Mucosa of gallbladder (tissue), 1 donor: ENCODE measurements at regions not wholly inside any gene's neighbourhood (a gene's known extent, or its start where the extent isn't known, plus 50 kb on each side); places are given as distances from the start of the nearest gene placed in this dataset.
"Not testable (repeated sequence)": the region's sequence is repeated elsewhere in the genome, so short reads cannot be mapped to it uniquely, and the experiment has no call there.

Experiments
- DNase-seq: peaks from one replicate; pipeline ENCODE4 v3.0.0-alpha.2; 2020; ENCODE audit warnings: low spot score
- donor health status: DM: no; HTN: no; CAD: no.

DNA sequence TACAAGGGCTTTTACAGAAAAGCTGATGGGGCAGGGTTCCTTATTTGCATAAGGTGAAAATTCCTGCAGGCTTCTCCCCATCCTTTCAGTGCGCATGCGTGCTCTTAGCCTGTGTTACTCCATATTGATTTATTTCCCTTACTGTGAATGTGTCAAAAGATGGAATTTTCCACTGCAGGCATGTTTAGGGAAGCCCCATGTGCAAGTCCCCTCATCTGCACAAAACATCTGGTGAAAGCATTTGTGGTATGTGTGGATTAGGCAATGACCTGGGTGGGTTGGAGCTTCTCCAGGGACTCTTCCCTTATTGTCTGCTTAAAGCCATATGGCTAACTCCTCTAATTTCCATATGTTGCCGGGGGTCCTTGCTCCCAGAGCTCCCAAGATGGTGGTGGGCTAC is 912.7 kb upstream of the LRFN5 start:
- DNase-seq: no peak

DNA sequence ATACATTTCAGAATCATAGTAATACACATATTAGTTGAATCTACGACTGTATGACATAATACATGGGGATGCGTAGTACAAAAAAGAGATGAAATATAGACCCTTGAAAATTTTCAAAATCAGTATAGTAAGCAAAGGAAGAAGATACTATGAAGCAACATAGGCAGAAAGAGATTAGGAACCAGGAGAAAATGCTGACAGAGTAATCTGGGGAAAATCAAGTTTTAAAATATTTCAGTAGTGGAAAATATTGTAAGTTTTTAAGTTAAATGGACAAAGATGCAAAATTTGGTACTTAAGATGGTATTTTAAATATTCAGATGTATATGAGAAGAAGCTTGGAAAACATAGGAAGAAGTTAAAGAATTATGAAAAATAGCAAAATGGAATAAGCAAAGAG is 915.6 kb upstream of the LRFN5 start:
- no peak for DNase-seq

DNA sequence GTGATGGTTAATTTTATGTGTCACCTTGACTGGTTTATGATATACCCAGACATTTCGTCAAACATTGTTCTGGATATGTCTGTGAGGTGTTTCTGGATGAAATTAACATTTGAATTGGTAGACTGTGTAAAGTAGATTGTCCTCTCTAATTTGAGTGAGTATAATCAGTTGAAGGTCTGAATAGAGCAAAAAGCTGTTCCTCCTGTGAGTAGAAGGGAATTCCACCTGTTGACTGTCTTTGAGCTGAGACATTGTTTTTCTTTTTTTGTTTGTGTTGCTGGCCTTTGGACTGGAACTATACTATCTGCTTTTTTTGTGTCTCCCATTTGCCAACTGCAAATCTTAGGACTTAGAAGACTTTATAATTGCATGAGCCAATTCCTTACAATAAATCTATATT is 920.9 kb upstream of the LRFN5 start:
- DNase-seq: no peak

DNA sequence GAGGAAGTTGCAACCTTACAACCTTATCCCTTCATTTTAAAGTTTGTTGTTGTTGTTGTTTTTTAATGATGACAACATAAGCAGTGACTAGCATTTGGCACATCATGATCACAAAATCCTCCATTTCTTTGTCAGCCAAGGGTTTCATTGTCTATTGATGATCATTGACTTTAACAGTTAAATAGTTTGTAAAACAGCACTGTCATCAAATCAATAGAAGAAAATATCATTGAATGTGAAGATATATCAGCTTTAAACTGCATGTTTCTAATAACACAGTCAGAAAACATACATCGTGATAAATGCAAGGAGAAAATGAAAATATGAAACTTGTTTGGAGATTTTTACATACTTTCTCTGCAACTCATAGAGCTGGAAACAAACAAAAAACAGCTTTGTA is 922.3 kb upstream of the LRFN5 start:
- DNase-seq: no peak

DNA sequence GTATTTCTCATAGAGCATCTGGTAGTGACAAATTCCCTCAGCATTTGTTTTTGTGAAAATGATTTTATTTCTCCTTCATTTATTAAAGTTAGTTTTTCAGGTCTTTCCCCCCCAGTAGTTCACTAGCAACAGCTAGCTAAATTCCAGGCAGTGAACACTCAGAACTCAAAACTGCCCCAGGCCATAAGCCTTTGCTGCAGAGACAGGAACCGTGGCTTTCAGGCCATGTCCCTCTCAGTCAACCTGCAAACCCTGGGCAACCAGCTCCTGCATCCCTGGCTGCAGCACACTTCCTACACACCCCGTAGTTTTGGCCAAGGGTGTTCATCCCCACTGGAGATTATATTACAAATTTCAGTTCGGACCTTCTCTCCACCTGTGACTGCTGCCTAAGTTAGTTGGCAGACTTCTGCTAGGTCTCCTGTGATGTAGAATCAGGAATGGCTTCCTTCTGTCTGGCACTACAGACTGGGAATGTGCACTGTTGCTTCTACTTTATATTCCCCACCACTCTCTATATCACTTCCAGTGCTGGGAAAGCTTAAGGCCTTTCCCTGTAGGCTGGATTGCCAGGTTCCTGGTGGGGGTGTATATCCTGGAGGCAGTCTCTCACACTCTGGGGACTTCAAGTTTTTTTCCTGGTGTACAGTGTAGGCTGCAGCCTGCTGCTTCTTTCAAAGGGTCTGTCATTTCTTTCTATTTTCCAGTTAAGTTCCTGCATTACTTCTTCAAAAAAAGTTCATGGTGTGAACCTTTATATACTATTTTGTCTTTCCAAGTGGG is 924.4 kb upstream of the LRFN5 start:
- no peak for DNase-seq

DNA sequence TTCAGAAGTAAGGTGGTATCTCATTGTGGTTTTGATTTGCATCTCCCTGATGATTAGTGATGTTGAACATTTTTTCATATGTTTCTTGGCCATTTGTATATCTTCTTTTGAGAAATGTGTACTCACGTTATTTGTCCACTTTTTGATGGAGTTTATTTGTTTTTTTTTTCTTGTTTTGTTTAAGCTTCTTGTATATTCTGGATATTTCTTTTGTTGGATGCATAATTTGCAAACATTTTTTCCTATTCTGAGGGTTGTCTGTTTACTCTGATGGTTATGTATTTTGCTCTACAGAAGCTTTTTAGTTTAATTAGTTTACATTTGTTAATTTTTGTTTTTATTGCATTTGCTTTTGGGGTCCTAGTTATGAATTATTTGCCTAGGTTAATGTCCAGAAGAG is 927.4 kb upstream of the LRFN5 start:
- DNase-seq: no peak

DNA sequence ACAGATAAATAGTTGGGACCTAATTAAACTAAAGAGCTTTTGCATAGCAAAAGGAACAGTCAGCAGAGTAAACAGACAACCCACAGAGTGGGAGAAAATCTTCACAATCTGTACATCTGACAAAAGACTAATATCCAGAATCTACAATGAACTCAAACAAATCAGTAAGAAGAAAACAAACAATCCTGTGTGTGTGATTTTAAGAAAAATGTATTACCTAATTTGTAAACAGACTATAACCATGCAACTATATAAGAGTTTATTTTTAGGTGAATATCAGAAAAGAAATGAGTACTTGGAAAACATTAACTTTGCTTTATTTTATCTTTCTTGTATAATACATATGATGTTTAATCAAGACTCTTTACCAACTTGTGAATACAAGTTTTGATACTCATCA is 929.5 kb upstream of the LRFN5 start:
- not testable (repeated sequence) for DNase-seq

DNA sequence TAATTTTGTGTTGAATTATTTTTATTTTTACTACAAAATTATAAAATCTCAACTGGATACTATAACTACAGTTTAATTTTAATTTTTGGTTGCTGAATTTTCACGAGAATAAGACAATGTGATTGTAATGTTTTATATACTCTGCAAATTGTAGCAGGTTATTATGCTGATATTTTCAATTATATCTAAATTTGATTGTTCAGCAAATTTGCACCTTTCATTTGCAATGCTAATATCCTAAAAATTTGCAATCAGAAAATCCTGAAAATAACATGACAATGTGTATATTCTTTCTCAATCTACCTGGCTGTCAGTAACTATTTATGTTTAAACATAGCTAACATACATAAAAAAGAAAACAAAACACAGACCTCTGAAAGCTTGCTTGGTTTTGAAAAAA is 932.2 kb upstream of the LRFN5 start:
- no peak for DNase-seq

DNA sequence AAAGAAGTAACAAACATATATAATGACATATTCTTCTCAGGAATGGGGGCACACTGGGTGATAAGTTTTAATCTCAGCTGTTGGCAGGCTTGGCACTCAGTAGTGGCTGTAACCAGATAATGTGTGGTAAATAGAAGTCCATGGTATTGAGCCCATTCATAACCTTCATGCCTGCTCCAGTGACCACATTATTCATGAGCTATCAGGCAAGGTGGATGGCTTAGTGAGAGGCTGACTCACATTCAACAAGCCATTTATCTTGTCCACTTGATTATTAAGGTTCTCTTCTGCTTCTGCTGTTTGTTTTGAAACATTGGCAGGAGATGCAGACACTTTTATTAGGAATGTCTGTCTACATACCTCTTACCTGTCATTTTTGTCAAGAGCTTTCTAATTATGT is 950.4 kb upstream of the LRFN5 start:
- no peak for DNase-seq

DNA sequence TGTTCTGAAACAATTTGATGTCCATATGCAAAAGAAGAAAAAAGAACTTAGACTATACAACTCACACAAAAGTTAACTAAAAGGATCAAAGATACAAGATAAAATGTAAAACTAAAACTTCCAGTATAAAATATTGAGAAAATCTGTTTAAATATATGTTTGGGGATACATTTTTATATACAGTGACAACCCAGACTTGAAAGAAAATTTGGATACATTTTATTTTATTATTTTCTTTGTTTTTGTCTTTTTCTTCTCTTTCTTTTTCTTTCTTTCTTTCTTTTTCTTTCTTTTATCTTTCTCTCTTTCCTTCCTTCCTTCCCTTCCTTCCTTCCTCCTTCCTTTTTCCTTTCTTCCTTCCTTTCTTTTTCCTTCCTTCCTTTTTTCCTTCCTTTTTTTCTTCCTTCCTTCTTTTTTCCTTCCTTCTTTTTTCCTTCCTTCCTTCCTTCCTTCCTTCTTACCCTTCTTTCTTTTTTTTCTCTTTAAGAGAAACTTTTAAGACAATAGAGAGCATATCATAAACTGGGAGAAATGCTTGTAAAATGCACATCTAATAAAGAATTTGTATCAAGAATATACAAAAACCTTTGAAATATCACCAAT is 954.5 kb upstream of the LRFN5 start:
- no peak for DNase-seq

DNA sequence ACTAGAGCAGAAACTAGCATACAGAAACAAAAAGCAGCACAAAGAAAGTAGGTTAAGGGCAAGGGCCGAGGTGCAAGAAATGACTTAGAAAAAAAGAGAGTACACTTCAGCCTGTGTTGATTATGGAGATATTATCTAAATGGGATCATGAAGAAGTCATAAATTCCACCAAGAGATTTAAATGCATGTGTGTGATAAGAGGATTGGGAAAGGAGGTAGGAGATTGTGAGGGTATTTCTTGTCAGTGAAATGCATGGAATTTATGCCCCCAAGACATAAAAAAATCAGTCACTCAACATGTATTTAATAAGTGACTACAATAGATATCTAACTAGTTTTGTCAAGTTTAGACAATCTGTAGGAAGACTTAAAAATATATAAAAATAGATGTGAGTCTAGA is 976.2 kb upstream of the LRFN5 start:
- no peak for DNase-seq

DNA sequence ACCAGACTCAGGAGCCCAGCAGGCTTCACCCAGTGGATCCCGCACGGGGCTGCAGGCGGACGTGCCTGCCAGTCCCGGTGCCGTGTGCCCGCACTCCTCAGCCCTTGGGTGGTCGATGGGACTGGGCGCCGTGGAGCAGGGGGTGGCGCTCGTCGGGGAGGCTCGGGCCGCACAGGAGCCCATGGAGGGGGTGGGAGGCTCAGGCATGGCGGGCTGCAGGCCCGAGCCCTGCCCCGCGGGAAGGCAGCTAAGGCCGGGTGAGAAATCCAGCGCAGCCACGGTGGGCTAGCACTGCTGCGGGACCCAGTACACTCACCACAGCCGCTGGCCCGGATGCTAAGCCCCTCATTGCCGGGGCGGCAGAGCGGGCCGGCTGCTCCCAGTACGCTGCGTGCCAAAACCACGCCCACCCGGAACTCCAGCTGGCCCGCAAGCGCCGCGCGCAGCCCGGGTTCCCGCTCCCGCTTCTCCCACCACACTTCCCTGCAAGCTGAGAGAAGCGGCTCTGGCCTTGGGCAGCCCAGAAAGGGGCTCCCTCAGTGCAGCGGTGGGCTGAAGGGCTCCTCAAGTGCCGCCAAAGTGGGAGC is 977.0 kb upstream of the LRFN5 start:
- DNase-seq: not testable (repeated sequence)

DNA sequence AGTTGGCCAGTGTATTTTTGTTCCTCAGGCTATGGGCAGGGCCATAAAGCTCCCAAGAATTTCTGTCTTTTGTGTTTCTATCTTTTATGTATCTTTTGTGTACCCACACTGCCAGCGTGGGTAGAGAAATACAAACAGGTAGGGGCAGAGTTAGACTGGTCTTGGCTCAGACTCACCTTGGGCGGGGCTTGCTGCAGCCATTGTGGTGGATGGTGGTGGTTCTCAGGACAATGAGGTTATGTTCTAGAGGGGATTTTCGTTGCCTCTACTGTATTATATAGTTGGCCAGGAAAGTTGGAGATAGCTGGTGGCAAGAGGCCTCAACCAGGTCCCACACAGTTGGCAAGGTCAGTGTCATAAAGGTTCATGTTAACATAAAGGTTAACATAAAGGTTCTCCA is 977.5 kb upstream of the LRFN5 start:
- no peak for DNase-seq

DNA sequence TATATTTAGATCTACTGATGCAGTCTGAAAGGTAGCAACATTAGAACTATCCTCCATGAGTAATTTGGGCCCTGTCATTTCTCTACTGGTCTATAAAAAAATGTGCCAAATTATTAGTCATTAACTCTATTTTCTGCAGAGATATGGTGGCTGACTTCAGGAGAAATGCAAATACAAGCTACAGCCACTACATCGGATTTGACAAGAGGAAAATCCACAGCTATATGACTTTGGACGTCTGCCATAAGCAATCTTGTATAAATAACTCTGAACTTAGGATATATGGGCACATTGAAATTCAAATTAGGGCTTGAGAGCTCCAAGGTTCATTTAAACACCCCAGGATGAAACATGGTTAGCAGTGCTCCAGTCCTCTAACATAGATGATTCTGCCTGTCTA is 983.0 kb upstream of the LRFN5 start:
- no peak for DNase-seq

DNA sequence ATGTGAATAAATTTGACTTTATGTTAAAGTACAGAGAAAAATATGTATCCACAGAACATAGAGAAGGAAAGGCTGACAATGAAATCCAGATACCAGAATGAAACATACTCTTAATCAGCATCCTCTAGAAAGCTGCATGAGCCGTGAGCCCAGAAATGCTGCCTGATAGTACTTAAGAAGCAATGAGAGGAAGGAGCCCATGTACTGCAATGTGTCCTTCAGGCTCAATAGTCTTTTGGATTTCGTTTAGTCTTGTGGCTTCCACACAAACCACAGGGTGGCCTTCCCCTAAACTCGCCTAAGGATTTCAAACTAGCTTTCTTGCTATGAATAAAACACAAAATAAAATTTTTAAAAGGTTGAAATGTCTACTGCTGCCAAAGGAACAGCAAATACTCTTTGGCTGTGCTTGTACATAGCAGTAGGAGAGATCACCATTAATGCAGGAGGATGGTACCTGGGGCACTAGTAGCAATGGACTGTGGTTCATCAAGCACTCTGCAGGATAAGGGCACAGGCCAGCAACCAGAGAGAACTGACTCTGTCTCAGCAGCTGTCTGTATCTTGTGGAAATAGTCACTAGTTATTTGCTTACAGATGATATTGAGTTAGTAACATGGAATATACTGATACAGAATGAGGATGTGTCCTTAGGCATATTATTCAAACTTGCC is 988.3 kb upstream of the LRFN5 start:
- no peak for DNase-seq

DNA sequence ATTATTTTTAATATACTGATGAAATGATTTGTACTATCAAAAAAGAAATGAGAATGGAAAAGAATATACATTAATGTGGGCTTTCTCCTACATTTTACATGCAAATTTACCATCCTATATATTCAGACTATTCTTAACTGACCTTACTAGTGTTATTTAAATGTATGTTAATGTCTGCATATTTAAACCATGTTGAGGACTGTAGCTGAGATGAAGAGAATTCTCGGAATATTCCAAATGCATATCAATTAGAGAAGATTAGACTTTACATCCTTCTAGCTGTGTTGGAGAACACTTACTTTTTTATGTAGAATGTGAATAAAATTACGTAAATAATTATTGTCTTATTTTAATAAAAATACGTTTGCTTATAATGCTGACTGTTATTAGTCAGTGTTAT is 990.1 kb upstream of the LRFN5 start:
- no peak for DNase-seq

DNA sequence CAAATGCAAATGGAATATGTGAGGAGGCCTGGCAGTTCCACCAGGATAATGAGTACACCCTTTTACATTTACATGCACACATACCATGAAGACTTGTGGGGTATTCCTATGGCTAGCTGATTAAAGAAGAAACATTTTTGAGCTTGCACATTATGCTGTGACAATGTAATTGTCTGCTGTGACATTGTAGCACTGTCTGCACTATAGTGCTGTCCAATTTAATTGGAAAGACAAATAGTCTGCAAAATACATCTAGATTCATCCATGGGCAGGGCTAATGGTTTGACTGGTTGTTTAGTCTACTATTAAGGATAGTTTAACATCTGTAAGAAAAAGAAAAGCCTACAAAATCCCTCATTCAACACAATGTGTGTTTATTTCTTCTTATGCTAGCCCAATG is 1005.6 kb upstream of the LRFN5 start:
- DNase-seq: no peak

DNA sequence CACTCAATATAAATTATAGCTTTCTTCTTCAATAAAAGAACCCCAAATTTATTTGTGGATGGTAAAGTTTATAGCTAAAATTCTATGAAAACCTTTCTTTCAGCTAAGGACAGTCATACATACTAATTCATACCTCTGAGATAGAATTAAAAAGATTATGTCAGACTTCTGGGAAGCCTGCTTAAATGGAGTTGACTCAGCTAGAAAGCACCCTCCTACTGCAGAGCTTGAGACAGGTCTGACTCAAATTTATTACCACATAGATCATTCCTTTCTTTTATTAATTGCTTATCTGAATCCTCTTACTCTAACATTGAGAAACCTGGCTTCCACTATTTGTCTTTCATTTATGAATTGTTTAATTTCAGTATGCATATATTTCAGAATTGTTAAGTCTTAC is 1007.0 kb upstream of the LRFN5 start:
- DNase-seq: no peak

DNA sequence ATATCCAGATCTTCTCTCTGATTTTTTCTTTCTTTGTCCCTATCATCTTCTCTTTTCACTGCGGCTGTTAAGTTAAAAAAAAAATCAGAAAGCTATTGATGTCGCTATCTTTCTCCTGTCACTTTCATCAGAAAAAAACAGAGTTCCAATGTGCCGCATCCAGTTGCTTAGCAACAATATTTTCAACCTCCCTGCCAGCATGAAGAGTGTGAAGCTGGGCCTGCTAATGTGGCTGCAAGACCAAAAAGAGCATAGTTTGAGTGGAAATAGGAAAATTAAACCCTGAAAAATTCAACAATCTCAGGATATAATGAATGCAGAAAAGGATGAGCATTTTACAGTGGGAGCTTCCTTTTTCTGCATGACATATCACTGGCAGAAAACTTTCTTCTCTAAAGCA is 1025.4 kb upstream of the LRFN5 start:
- DNase-seq: no peak

DNA sequence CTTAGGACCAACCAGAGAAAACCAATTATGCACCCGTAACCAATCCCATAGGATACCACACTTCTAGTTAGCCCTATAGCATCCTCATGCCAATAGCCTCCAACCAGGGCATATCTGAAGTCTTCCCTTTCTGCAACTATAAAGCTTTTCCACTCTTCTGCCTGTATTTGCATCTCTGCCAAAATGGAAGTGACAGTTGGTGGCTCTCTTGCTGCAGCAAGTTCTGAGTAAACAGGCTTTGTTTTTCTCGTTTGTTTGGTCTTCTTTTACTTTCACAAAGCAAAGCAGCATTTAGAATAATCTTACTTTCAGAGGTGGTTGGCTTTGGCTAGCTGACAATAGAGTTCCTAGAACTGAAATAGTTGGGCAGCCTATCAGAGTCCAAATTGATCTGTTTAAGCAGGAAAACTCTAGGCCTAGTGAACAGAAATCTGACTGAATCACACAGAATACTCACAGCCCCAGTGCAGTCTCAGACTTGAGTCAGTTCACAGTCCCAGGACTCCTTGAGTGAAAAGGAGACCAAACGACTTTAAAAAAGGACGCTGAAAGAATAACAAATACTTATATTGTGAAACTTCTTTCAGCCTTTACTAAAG is 1029.7 kb upstream of the LRFN5 start:
- no peak for DNase-seq

DNA sequence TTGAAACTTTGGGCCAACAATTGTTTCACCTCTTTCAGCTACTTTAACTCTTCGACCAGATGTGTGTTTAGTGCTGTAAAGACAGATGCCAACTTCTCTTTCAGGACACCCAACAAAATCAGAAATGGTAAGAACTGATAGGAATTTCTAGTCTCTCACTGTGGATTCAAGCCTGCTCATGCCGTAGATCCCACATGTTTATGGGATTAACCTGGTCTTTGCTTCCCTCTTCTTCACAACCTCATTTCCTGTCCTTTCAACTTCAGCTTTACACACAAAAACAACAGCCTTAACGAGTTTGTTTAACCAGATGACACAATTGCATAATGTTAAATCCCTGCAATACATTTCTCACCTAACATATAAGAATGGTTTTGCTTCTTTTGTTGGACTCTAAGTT is 1031.9 kb upstream of the LRFN5 start:
- DNase-seq: no peak

DNA sequence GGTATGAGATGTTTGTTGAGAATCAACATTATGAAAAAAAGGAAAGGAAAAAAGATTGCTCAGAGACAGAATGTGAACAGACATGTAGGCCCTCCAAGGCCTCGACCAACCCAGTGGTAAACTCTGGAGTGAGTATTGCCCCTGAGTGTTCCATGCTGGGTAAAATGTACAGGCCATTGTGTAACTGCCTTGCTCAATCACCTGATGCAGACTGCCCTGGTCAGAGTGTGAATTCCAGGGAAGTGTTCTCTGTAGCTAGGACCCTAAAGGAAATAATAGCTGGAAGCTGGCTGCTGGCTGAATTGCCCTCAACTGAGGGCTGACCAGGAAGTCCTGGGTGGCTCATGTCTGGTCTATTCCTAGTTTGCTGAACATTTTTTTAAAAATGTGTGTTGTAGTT is 1081.4 kb upstream of the LRFN5 start:
- no peak for DNase-seq

DNA sequence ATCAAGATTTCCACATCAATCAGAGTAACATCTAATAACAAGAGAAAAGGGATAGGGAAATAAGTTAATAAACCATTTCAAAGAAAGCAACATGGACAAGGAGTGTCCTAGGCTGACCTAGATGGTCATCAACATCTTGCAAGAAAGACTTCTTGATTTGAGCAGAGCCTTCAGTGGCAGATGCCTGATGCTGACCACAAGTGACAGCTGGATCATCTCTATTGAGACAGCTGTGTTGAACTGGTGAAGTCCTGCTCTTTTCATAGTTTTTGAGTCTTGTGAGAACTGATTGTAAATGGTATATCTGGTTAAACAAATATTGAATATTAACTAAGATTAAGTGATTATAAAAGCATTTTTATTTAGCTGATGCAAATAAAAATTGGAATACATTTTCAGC is 1083.6 kb upstream of the LRFN5 start:
- no peak for DNase-seq
